ENCODE measurements at regions not wholly inside any gene's neighbourhood (a gene's known extent, or its start where the extent isn't known, plus 50 kb on each side); places are given as distances from the start of the nearest gene placed in this dataset.
"Not testable (repeated sequence)": the region's sequence is repeated elsewhere in the genome, so short reads cannot be mapped to it uniquely, and the experiment has no call there.

- POLR2A ChIA-PET; H3K36me3 Mint-ChIP-seq; H3K4me3 Mint-ChIP-seq; DNase-seq (ENCODE audit: low spot score); H3K27ac Mint-ChIP-seq; CTCF ChIA-PET; H3K9me3 Mint-ChIP-seq; H3K27me3 Mint-ChIP-seq (ENCODE audit: low read depth); H3K4me1 Mint-ChIP-seq: not testable (repeated sequence)
- ATAC-seq: peak; percentile 26
These were observed 178.5 kb downstream of the SPATA31A1 start for GRCh38 chr9:39533763-39534548.

DNA sequence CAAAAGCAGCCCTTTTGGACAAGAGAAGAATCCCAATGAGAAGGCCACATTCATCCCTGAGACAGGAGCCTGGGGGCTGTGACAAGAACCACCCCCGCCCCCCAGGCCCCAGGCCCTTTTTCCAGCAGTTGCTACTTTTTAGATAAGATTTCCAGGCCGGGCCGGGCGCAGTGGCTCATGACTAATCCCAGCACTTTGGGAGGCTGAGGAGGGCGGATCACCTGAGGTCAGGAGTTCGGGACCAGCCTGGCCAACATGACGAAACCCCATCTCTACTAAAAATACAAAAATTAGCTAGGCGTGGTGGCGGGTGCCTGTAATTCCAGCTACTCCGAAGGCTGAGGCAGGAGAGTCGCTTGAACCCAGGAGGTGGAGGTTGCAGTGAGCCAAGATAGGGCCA, 179.4 kb downstream of the SPATA31A1 start:
- H3K4me1 Mint-ChIP-seq; DNase-seq (ENCODE audit: low spot score); H3K27ac Mint-ChIP-seq; H3K9me3 Mint-ChIP-seq; ATAC-seq; H3K27me3 Mint-ChIP-seq (ENCODE audit: low read depth); CTCF ChIA-PET; POLR2A ChIA-PET; H3K4me3 Mint-ChIP-seq; H3K36me3 Mint-ChIP-seq: not testable (repeated sequence)

GRCh38 chr9:39542157-39542556, 186.7 kb downstream of the SPATA31A1 start:
- ATAC-seq; CTCF ChIA-PET; DNase-seq (ENCODE audit: low spot score); H3K27me3 Mint-ChIP-seq (ENCODE audit: low read depth); H3K27ac Mint-ChIP-seq; H3K4me3 Mint-ChIP-seq; H3K4me1 Mint-ChIP-seq; POLR2A ChIA-PET: not testable (repeated sequence)
- Mint-ChIP-seq H3K36me3 (peaks cover 14% of the 10 kb centered on the region), H3K9me3 (peaks cover 10% of the 10 kb centered on the region)

GRCh38 chr9:39545079-39545478, 189.6 kb downstream of the SPATA31A1 start:
- ATAC-seq; DNase-seq (ENCODE audit: low spot score); H3K4me3 Mint-ChIP-seq; H3K27me3 Mint-ChIP-seq (ENCODE audit: low read depth); H3K4me1 Mint-ChIP-seq; CTCF ChIA-PET; POLR2A ChIA-PET; H3K27ac Mint-ChIP-seq: not testable (repeated sequence)
- Mint-ChIP-seq H3K9me3 (peaks cover 14% of the 10 kb centered on the region), H3K36me3 (peaks cover 17% of the 10 kb centered on the region)

GRCh38 chr9:39550573-39550972, 195.1 kb downstream of the SPATA31A1 start:
- H3K36me3 Mint-ChIP-seq; ATAC-seq; CTCF ChIA-PET; H3K27me3 Mint-ChIP-seq (ENCODE audit: low read depth); POLR2A ChIA-PET; H3K9me3 Mint-ChIP-seq; DNase-seq (ENCODE audit: low spot score): not testable (repeated sequence)
- H3K4me1 Mint-ChIP-seq: peaks cover 22% of the 10 kb centered on the region
- H3K4me3 Mint-ChIP-seq: peak overlapping the region; percentile 25
- peak overlapping the region; percentile 90 for H3K27ac Mint-ChIP-seq

DNA sequence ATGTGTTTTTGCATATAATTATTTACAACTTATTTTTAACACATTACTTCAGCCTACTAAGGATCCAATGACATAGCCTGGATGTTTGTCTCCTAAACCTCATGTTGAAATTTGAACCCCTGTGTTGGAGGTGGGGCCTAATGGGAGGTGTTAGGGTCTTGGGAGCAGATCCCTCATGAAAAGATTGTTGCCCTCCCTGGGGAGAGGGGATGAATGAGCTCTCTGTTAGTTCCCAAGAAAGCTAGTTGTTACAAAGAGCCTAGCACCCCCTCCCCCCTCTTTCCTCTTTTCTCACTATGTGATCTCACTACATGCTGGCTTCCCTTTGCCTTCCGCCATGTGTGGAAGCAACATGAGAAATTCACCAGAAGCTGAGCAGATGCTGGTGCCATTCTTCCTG, 196.1 kb downstream of the SPATA31A1 start:
- Mint-ChIP-seq H3K27ac (peak overlapping the region; percentile 99), H3K4me3 (peak overlapping the region; percentile 65), H3K4me1 (peaks cover 22% of the 10 kb centered on the region)
- DNase-seq (ENCODE audit: low spot score): peak; percentile 62
- H3K36me3 Mint-ChIP-seq; H3K9me3 Mint-ChIP-seq; CTCF ChIA-PET; POLR2A ChIA-PET; H3K27me3 Mint-ChIP-seq (ENCODE audit: low read depth): not testable (repeated sequence)
- ATAC-seq: peak; percentile 94

- POLR2A ChIA-PET; DNase-seq (ENCODE audit: low spot score); H3K9me3 Mint-ChIP-seq; H3K36me3 Mint-ChIP-seq; H3K27me3 Mint-ChIP-seq (ENCODE audit: low read depth); CTCF ChIA-PET: not testable (repeated sequence)
- peaks cover 22% of the 10 kb centered on the region for H3K4me1 Mint-ChIP-seq
- H3K27ac Mint-ChIP-seq: peak overlapping the region; percentile 99
- ATAC-seq: peak; percentile 65
- peak overlapping the region; percentile 65 for H3K4me3 Mint-ChIP-seq
These were observed 196.9 kb downstream of the SPATA31A1 start for GRCh38 chr9:39552242-39552881.

DNA sequence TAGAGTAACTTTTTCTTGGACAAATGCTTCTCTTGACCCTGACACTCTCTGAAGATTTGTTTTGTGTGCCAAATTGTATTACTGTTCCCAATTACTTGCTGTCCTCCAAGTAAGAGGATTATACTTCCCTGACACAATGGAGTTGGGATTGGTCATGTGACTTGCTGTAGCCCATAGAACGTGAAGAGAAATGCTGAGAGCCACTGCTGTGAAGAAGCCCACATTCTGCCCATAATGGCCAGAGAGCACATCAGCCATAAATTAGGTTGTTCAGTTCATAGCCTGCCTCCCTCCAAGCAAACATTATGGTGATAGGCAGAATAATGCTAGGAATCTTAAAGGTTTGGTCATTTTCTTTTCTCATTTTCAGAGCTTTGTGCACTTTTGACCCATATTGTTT, 198.9 kb downstream of the SPATA31A1 start:
- H3K27me3 Mint-ChIP-seq (ENCODE audit: low read depth); POLR2A ChIA-PET; ATAC-seq; H3K4me3 Mint-ChIP-seq; H3K36me3 Mint-ChIP-seq; DNase-seq (ENCODE audit: low spot score); CTCF ChIA-PET: not testable (repeated sequence)
- H3K27ac Mint-ChIP-seq: 0 out of 2 replicates have a peak overlapping the region, but pooled peaks have one; percentile 45
- peaks cover 11% of the 10 kb centered on the region for H3K9me3 Mint-ChIP-seq
- peaks cover 22% of the 10 kb centered on the region for H3K4me1 Mint-ChIP-seq

GRCh38 chr9:39559384-39559783, 203.9 kb downstream of the SPATA31A1 start:
- H3K27ac Mint-ChIP-seq; H3K4me3 Mint-ChIP-seq; H3K27me3 Mint-ChIP-seq (ENCODE audit: low read depth); H3K36me3 Mint-ChIP-seq; POLR2A ChIA-PET; CTCF ChIA-PET; H3K4me1 Mint-ChIP-seq: not testable (repeated sequence)
- H3K9me3 Mint-ChIP-seq: peaks cover 11% of the 10 kb centered on the region
- peak; percentile 77 for ATAC-seq
- DNase-seq (ENCODE audit: low spot score): peak; percentile 61
